ENCODE measurements at regions not wholly inside any gene's neighbourhood (a gene's known extent, or its start where the extent isn't known, plus 50 kb on each side); places are given as distances from the start of the nearest gene placed in this dataset.

DNA sequence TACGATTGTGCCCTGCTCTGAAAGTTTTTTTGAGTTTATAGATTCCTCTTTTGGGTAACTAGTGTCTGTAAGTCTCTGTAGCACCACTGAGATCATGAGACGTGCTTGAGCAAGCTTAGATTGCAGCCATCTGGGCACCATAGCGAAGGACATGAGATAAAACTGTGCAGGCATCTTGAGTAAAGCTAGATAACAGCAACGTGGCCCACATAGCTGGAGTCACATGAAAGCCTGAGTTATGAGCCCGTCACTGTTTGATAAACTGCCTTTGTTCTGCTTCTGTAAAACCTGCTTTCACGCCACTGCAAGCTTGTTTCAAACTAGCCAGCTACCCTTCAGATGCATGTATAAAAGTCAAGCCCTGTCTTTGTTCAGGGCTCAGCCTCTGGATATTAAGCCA, 359.1 kb upstream of the CXorf51A start (continued):
- TF ChIP-seq ATF1 (CRISPR knock-in tag; IDR thresholded peaks at IDR 0.05), result no peak
- TF ChIP-seq IRF2 (CRISPR knock-in tag; IDR thresholded peaks at IDR 0.05; ENCODE audit: borderline replicate concordance, low read depth), result no peak
- TF ChIP-seq FOXP1 (CRISPR knock-in tag; IDR thresholded peaks at IDR 0.05; ENCODE audit: borderline replicate concordance), result no peak
- TF ChIP-seq, protein P1, sequence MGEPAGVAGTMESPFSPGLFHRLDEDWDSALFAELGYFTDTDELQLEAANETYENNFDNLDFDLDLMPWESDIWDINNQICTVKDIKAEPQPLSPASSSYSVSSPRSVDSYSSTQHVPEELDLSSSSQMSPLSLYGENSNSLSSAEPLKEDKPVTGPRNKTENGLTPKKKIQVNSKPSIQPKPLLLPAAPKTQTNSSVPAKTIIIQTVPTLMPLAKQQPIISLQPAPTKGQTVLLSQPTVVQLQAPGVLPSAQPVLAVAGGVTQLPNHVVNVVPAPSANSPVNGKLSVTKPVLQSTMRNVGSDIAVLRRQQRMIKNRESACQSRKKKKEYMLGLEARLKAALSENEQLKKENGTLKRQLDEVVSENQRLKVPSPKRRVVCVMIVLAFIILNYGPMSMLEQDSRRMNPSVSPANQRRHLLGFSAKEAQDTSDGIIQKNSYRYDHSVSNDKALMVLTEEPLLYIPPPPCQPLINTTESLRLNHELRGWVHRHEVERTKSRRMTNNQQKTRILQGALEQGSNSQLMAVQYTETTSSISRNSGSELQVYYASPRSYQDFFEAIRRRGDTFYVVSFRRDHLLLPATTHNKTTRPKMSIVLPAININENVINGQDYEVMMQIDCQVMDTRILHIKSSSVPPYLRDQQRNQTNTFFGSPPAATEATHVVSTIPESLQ (CRISPR knock-in tag; IDR thresholded peaks at IDR 0.05), result no peak
- TF ChIP-seq GRHL2 (CRISPR knock-in tag; IDR thresholded peaks at IDR 0.05; ENCODE audit: insufficient replicate concordance, severe bottlenecking), result no peak
- TF ChIP-seq, protein P2, sequence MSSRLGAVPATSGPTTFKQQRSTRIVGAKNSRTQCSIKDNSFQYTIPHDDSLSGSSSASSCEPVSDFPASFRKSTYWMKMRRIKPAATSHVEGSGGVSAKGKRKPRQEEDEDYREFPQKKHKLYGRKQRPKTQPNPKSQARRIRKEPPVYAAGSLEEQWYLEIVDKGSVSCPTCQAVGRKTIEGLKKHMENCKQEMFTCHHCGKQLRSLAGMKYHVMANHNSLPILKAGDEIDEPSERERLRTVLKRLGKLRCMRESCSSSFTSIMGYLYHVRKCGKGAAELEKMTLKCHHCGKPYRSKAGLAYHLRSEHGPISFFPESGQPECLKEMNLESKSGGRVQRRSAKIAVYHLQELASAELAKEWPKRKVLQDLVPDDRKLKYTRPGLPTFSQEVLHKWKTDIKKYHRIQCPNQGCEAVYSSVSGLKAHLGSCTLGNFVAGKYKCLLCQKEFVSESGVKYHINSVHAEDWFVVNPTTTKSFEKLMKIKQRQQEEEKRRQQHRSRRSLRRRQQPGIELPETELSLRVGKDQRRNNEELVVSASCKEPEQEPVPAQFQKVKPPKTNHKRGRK (CRISPR knock-in tag; IDR thresholded peaks at IDR 0.05; ENCODE audit: borderline replicate concordance), result no peak
- no peak for TF ChIP-seq ETV6 (CRISPR knock-in tag; IDR thresholded peaks at IDR 0.05)

DNA sequence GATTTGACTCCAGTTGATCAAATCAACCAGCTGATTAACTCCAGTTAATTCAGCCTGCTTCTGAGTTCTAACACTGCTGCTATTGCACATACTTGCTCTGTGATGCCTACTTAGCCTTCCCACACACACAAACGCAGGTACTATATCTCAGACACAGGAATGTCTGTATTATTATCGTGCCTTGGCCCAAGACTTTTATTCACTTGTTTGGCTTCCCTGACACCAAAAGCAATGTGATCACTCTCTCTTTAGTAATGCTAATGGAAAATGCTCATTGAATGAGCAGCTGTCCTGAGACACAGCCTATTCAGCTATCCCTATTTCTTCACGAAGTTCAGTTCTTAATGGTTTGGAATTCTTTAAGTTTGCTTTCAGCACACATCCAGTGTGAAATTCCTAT, 356.4 kb upstream of the CXorf51A start:
- CTCF ChIA-PET, result no interaction called here
- TF ChIP-seq, protein P3, sequence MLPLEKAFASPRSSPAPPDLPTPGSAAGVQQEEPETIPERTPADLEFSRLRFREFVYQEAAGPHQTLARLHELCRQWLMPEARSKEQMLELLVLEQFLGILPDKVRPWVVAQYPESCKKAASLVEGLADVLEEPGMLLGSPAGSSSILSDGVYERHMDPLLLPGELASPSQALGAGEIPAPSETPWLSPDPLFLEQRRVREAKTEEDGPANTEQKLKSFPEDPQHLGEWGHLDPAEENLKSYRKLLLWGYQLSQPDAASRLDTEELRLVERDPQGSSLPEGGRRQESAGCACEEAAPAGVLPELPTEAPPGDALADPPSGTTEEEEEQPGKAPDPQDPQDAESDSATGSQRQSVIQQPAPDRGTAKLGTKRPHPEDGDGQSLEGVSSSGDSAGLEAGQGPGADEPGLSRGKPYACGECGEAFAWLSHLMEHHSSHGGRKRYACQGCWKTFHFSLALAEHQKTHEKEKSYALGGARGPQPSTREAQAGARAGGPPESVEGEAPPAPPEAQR (CRISPR knock-in tag; IDR thresholded peaks at IDR 0.05), result no peak
- TF ChIP-seq FOXJ3 (CRISPR knock-in tag; IDR thresholded peaks at IDR 0.05; ENCODE audit: borderline replicate concordance), result no peak
- no peak for TF ChIP-seq SMAD4 (CRISPR knock-in tag; IDR thresholded peaks at IDR 0.05)
- TF ChIP-seq, protein P4, sequence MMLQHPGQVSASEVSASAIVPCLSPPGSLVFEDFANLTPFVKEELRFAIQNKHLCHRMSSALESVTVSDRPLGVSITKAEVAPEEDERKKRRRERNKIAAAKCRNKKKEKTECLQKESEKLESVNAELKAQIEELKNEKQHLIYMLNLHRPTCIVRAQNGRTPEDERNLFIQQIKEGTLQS (CRISPR knock-in tag; conservative IDR thresholded peaks at IDR 0.05), result no peak
- TF ChIP-seq CREB1 (CRISPR knock-in tag; IDR thresholded peaks at IDR 0.05), result no peak
- TF ChIP-seq, protein P5, sequence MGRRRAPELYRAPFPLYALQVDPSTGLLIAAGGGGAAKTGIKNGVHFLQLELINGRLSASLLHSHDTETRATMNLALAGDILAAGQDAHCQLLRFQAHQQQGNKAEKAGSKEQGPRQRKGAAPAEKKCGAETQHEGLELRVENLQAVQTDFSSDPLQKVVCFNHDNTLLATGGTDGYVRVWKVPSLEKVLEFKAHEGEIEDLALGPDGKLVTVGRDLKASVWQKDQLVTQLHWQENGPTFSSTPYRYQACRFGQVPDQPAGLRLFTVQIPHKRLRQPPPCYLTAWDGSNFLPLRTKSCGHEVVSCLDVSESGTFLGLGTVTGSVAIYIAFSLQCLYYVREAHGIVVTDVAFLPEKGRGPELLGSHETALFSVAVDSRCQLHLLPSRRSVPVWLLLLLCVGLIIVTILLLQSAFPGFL (CRISPR knock-in tag; IDR thresholded peaks at IDR 0.05; ENCODE audit: borderline replicate concordance), result no peak
- no peak for TF ChIP-seq MXD4 (CRISPR knock-in tag; IDR thresholded peaks at IDR 0.05; ENCODE audit: borderline replicate concordance)
- no peak for TF ChIP-seq HMGA2 (CRISPR knock-in tag; IDR thresholded peaks at IDR 0.05)
- TF ChIP-seq, protein P6, sequence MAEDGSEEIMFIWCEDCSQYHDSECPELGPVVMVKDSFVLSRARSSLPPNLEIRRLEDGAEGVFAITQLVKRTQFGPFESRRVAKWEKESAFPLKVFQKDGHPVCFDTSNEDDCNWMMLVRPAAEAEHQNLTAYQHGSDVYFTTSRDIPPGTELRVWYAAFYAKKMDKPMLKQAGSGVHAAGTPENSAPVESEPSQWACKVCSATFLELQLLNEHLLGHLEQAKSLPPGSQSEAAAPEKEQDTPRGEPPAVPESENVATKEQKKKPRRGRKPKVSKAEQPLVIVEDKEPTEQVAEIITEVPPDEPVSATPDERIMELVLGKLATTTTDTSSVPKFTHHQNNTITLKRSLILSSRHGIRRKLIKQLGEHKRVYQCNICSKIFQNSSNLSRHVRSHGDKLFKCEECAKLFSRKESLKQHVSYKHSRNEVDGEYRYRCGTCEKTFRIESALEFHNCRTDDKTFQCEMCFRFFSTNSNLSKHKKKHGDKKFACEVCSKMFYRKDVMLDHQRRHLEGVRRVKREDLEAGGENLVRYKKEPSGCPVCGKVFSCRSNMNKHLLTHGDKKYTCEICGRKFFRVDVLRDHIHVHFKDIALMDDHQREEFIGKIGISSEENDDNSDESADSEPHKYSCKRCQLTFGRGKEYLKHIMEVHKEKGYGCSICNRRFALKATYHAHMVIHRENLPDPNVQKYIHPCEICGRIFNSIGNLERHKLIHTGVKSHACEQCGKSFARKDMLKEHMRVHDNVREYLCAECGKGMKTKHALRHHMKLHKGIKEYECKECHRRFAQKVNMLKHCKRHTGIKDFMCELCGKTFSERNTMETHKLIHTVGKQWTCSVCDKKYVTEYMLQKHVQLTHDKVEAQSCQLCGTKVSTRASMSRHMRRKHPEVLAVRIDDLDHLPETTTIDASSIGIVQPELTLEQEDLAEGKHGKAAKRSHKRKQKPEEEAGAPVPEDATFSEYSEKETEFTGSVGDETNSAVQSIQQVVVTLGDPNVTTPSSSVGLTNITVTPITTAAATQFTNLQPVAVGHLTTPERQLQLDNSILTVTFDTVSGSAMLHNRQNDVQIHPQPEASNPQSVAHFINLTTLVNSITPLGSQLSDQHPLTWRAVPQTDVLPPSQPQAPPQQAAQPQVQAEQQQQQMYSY (CRISPR knock-in tag; IDR thresholded peaks at IDR 0.05), result no peak
- TF ChIP-seq, protein P7, sequence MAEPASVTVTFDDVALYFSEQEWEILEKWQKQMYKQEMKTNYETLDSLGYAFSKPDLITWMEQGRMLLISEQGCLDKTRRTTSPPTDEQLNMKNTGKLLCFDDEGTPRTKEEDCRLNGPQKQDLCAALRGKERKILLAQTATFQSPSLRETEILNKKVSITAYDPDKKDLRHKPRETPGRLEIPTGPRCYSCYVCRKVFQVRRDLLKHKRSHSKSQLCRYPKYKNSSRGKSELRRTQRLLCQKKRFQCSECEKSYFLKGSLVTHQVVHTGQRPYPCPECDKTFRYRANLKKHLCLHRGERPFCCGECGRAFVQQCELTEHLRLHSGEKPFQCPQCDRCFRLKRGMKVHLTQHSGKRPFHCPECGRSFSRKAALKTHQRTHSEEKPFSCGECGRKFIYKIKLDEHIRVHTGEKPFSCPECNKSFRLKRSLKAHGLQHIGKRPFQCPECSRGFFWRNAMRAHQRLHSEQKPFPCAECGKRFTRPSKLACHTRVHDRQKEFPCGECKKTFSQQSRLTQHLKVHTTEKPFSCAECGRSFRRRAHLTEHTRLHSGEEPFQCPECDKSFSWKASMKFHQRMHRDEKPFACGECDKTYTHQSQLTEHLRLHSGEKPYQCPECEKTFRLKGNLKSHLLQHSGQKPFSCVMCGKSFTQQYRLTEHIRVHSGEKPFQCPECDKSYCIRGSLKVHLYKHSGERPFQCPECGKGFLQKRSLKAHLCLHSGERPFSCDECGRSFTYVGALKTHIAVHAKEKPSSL (CRISPR knock-in tag; conservative IDR thresholded peaks at IDR 0.05), result no peak
- TF ChIP-seq MYBL2 (CRISPR knock-in tag; IDR thresholded peaks at IDR 0.05), result no peak
- Mint-ChIP-seq H3K27me3 (ENCODE audit: low read depth) (no peaks in the 10 kb centered on the region), H3K9me3 (peaks cover 43% of the 10 kb centered on the region), H3K4me1 (no peaks in the 10 kb centered on the region), H3K27ac (no peak overlapping the region), H3K4me3 (no peak overlapping the region), H3K36me3 (peaks cover 33% of the 10 kb centered on the region)
- ATAC-seq (no peak), DNase-seq (ENCODE audit: low spot score) (no peak)
- POLR2A ChIA-PET, result no interaction called here
